ENCODE measurements at regions not wholly inside any gene's neighbourhood (a gene's known extent, or its start where the extent isn't known, plus 50 kb on each side); places are given as distances from the start of the nearest gene placed in this dataset.

DNA sequence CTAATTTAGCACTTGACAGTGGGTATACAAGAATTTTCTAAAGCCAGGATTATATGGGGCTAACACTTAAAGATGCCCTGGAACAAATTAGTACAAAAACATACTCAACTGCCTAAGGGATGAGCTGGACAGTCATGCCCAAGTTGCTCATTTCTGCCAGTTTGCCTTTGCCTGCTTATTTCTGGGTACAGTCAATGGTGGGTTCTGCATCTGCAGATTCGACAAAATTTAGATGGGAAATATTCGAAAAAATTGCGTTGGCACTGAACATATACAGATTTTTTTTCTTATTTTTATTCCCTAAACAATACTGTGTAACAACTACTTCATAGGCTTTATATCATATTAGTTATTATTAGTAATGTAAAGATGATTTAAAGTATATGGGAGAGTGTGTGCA is 591.9 kb downstream of the EPM2A start:
- no peak overlapping the region for H3K27ac Mint-ChIP-seq
- H3K27me3 Mint-ChIP-seq (ENCODE audit: insufficient read depth, low read depth, poor library complexity) = no peaks in the 10 kb centered on the region
- no peaks in the 10 kb centered on the region for H3K36me3 Mint-ChIP-seq (ENCODE audit: low read depth)

More for the DNA sequence above, 591.9 kb downstream of the EPM2A start:
- Histone ChIP-seq H3K27ac (ENCODE audit: low read depth) (no peak overlapping the region), H3K9me2 (ENCODE audit: insufficient read depth) (no peaks in the 10 kb centered on the region), H3F3A (replicated peaks; ENCODE audit: low read depth) (no peaks in the 10 kb centered on the region), H2AFZ (no peak overlapping the region), H3K4me2 (no peak overlapping the region), H3K27me3 (ENCODE audit: insufficient read depth) (no peaks in the 10 kb centered on the region), H3K4me1 (ENCODE audit: insufficient read depth) (no peaks in the 10 kb centered on the region), H3K4me3 (no peak overlapping the region), H3K36me3 (ENCODE audit: insufficient read depth) (no peaks in the 10 kb centered on the region), H4K20me1 (replicated peaks; ENCODE audit: insufficient read depth) (no peaks in the 10 kb centered on the region), H3K79me2 (replicated peaks; ENCODE audit: insufficient read depth) (no peaks in the 10 kb centered on the region)
- Mint-ChIP-seq H3K4me3 (no peak overlapping the region), H3K9me3 (no peaks in the 10 kb centered on the region), H3K4me1 (peaks cover 9% of the 10 kb centered on the region; the same call in 2 of the 3 replicates)
- DNase-seq (ENCODE audit: low spot score) (no peak), ATAC-seq (no peak)
- TF ChIP-seq, protein P1, sequence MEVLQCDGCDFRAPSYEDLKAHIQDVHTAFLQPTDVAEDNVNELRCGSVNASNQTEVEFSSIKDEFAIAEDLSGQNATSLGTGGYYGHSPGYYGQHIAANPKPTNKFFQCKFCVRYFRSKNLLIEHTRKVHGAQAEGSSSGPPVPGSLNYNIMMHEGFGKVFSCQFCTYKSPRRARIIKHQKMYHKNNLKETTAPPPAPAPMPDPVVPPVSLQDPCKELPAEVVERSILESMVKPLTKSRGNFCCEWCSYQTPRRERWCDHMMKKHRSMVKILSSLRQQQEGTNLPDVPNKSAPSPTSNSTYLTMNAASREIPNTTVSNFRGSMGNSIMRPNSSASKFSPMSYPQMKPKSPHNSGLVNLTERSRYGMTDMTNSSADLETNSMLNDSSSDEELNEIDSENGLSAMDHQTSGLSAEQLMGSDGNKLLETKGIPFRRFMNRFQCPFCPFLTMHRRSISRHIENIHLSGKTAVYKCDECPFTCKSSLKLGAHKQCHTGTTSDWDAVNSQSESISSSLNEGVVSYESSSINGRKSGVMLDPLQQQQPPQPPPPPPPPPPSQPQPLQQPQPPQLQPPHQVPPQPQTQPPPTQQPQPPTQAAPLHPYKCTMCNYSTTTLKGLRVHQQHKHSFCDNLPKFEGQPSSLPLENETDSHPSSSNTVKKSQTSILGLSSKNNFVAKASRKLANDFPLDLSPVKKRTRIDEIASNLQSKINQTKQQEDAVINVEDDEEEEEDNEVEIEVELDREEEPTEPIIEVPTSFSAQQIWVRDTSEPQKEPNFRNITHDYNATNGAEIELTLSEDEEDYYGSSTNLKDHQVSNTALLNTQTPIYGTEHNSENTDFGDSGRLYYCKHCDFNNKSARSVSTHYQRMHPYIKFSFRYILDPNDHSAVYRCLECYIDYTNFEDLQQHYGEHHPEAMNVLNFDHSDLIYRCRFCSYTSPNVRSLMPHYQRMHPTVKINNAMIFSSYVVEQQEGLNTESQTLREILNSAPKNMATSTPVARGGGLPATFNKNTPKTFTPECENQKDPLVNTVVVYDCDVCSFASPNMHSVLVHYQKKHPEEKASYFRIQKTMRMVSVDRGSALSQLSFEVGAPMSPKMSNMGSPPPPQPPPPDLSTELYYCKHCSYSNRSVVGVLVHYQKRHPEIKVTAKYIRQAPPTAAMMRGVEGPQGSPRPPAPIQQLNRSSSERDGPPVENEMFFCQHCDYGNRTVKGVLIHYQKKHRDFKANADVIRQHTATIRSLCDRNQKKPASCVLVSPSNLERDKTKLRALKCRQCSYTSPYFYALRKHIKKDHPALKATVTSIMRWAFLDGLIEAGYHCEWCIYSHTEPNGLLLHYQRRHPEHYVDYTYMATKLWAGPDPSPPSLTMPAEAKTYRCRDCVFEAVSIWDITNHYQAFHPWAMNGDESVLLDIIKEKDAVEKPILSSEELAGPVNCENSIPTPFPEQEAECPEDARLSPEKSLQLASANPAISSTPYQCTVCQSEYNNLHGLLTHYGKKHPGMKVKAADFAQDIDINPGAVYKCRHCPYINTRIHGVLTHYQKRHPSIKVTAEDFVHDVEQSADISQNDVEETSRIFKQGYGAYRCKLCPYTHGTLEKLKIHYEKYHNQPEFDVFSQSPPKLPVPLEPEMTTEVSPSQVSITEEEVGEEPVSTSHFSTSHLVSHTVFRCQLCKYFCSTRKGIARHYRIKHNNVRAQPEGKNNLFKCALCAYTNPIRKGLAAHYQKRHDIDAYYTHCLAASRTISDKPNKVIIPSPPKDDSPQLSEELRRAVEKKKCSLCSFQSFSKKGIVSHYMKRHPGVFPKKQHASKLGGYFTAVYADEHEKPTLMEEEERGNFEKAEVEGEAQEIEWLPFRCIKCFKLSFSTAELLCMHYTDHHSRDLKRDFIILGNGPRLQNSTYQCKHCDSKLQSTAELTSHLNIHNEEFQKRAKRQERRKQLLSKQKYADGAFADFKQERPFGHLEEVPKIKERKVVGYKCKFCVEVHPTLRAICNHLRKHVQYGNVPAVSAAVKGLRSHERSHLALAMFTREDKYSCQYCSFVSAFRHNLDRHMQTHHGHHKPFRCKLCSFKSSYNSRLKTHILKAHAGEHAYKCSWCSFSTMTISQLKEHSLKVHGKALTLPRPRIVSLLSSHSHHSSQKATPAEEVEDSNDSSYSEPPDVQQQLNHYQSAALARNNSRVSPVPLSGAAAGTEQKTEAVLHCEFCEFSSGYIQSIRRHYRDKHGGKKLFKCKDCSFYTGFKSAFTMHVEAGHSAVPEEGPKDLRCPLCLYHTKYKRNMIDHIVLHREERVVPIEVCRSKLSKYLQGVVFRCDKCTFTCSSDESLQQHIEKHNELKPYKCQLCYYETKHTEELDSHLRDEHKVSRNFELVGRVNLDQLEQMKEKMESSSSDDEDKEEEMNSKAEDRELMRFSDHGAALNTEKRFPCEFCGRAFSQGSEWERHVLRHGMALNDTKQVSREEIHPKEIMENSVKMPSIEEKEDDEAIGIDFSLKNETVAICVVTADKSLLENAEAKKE (CRISPR knock-in tag; IDR thresholded peaks at IDR 0.05) = no peak
- TF ChIP-seq ZNF114 (CRISPR knock-in tag; IDR thresholded peaks at IDR 0.05) = no peak
- TF ChIP-seq, protein P2, sequence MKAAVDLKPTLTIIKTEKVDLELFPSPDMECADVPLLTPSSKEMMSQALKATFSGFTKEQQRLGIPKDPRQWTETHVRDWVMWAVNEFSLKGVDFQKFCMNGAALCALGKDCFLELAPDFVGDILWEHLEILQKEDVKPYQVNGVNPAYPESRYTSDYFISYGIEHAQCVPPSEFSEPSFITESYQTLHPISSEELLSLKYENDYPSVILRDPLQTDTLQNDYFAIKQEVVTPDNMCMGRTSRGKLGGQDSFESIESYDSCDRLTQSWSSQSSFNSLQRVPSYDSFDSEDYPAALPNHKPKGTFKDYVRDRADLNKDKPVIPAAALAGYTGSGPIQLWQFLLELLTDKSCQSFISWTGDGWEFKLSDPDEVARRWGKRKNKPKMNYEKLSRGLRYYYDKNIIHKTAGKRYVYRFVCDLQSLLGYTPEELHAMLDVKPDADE (IDR thresholded peaks at IDR 0.05) = no peak
- no peak for TF ChIP-seq STAT1 (IDR thresholded peaks at IDR 0.05; ENCODE audit: unreplicated experiment)
- TF ChIP-seq, protein P3, sequence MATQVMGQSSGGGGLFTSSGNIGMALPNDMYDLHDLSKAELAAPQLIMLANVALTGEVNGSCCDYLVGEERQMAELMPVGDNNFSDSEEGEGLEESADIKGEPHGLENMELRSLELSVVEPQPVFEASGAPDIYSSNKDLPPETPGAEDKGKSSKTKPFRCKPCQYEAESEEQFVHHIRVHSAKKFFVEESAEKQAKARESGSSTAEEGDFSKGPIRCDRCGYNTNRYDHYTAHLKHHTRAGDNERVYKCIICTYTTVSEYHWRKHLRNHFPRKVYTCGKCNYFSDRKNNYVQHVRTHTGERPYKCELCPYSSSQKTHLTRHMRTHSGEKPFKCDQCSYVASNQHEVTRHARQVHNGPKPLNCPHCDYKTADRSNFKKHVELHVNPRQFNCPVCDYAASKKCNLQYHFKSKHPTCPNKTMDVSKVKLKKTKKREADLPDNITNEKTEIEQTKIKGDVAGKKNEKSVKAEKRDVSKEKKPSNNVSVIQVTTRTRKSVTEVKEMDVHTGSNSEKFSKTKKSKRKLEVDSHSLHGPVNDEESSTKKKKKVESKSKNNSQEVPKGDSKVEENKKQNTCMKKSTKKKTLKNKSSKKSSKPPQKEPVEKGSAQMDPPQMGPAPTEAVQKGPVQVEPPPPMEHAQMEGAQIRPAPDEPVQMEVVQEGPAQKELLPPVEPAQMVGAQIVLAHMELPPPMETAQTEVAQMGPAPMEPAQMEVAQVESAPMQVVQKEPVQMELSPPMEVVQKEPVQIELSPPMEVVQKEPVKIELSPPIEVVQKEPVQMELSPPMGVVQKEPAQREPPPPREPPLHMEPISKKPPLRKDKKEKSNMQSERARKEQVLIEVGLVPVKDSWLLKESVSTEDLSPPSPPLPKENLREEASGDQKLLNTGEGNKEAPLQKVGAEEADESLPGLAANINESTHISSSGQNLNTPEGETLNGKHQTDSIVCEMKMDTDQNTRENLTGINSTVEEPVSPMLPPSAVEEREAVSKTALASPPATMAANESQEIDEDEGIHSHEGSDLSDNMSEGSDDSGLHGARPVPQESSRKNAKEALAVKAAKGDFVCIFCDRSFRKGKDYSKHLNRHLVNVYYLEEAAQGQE (IDR thresholded peaks at IDR 0.05; ENCODE audit: unreplicated experiment) = no peak
- no peak for TF ChIP-seq JUNB (IDR thresholded peaks at IDR 0.05; ENCODE audit: unreplicated experiment)
- TF ChIP-seq EZH2phosphoT487 (IDR thresholded peaks at IDR 0.05; ENCODE audit: unreplicated experiment) = no peak
- TF ChIP-seq POLR2AphosphoS5 (IDR thresholded peaks at IDR 0.05; ENCODE audit: low read depth) = no peak
- TF ChIP-seq EZH2 (IDR thresholded peaks at IDR 0.05; ENCODE audit: low read depth, unreplicated experiment) = no peak
- no peak for TF ChIP-seq CREB1 (CRISPR knock-in tag; IDR thresholded peaks at IDR 0.05; ENCODE audit: low read depth)
- no peak for TF ChIP-seq NANOG (IDR thresholded peaks at IDR 0.05; ENCODE audit: borderline replicate concordance)
- TF ChIP-seq, protein P4, sequence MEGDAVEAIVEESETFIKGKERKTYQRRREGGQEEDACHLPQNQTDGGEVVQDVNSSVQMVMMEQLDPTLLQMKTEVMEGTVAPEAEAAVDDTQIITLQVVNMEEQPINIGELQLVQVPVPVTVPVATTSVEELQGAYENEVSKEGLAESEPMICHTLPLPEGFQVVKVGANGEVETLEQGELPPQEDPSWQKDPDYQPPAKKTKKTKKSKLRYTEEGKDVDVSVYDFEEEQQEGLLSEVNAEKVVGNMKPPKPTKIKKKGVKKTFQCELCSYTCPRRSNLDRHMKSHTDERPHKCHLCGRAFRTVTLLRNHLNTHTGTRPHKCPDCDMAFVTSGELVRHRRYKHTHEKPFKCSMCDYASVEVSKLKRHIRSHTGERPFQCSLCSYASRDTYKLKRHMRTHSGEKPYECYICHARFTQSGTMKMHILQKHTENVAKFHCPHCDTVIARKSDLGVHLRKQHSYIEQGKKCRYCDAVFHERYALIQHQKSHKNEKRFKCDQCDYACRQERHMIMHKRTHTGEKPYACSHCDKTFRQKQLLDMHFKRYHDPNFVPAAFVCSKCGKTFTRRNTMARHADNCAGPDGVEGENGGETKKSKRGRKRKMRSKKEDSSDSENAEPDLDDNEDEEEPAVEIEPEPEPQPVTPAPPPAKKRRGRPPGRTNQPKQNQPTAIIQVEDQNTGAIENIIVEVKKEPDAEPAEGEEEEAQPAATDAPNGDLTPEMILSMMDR (conservative IDR thresholded peaks at IDR 0.05; ENCODE audit: low read depth in 2 of 2) = no peak

Measured in GM23338 (cell line).